H1 (cell line): ENCODE measurements at regions not wholly inside any gene's neighbourhood (a gene's known extent, or its start where the extent isn't known, plus 50 kb on each side); places are given as distances from the start of the nearest gene placed in this dataset.

Source experiments
- CHD7 ChIP-seq: fragments of 300-600 bp; sonication (generic); IDR thresholded peaks from 2 replicates; pipeline ENCODE4 v1.7.1; 2012; ENCODE audit warnings: low read length, moderate library complexity, mild to moderate bottlenecking, inconsistent platforms; ENCODE audit not compliant: insufficient replicate concordance
- MAX ChIP-seq: IDR thresholded peaks from 2 replicates; pipeline ENCODE4 v1.6.1; 2012; ENCODE audit warnings: inconsistent platforms
- SIN3A ChIP-seq, 2 experiments: IDR thresholded peaks in 1 of 2; conservative IDR thresholded peaks in 1 of 2; 2 replicates each; pipeline ENCODE4 v1.6.1; 2011 to 2012; ENCODE audit warnings: low read length in 2 of 2, improper control_type of control experiment in 1 of 2, low read depth in 1 of 2, mild to moderate bottlenecking in 1 of 2
- SUZ12 ChIP-seq: fragments of 200-600 bp; sonication (generic); IDR thresholded peaks from 2 replicates; pipeline ENCODE4 v1.6.1; 2012; ENCODE audit warnings: mild to moderate bottlenecking, inconsistent platforms, low read length, moderate library complexity, mixed read lengths

- TF ChIP-seq CHD7 (no peak), SUZ12 (no peak), MAX (no peak), SIN3A (conservative IDR thresholded peaks at IDR 0.05 in 1 of 2, IDR thresholded peaks at IDR 0.05 in 1 of 2; ENCODE audit: low read depth in 1 of 2, low read length in 2 of 2) (no peak)
Observed at GRCh38 chr20:19928328-19929011, 88.7 kb upstream of the NAA20 start (continued).
